Esophagus squamous epithelium (tissue), 4 donors: ENCODE measurements at regions not wholly inside any gene's neighbourhood (a gene's known extent, or its start where the extent isn't known, plus 50 kb on each side); places are given as distances from the start of the nearest gene placed in this dataset.

Experiments used
- CTCF ChIP-seq, 6 experiments: fragments of 450-650 bp in 4 of 6; fragments of 200-600 bp in 2 of 6; sonication (generic) in 2 of 6; IDR thresholded peaks; one replicate each; pipeline ENCODE4 v1.5.1; 2016 to 2019; ENCODE audit warnings: antibody characterized with exemption in 6 of 6, mild to moderate bottlenecking in 4 of 6, moderate library complexity in 4 of 6
- POLR2A ChIP-seq, 4 donors: fragments of 450-650 bp; IDR thresholded peaks; one replicate each; pipeline ENCODE4 v1.6.1; 2017; ENCODE audit warnings: antibody characterized with exemption in 4 of 4, mild to moderate bottlenecking in 4 of 4, moderate library complexity in 3 of 4

GRCh38 chr3:89628856-89629670 lies 521.6 kb downstream of the EPHA3 start:
- TF ChIP-seq CTCF (IDR thresholded peaks at IDR 0.05), result no peak
- no peak for TF ChIP-seq POLR2A (IDR thresholded peaks at IDR 0.05)
